Activated CD4-positive, CD25-positive, alpha-beta regulatory T cell (primary cell): ENCODE measurements at regions not wholly inside any gene's neighbourhood (a gene's known extent, or its start where the extent isn't known, plus 50 kb on each side); places are given as distances from the start of the nearest gene placed in this dataset.
"Not testable (repeated sequence)": the region's sequence is repeated elsewhere in the genome, so short reads cannot be mapped to it uniquely, and the experiment has no call there.

Experiments used
- DNase-seq, 4 experiments: peaks; one replicate each; lab custom pipeline; 2025; lab: John Stamatoyannopoulos, UW

DNA sequence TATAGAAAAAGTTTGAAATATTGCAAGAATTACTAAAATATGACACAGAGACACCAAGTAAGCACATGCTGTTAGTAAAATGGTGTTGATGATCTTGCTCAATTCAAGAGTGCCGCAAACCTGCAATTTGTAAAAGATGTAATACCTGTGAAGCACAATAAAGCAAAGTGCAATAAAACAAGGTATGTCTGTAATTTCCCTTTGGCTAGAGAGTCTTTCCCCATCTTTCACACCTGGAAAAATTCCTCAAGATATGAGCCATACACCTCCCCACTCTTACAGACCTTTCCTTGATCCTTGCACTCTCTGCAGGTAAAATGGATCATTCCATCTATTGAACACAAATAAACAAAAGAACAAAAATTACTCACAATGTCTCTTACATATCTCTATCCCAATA lies 597.8 kb downstream of the EFNA5 start:
- DNase-seq: no peak

DNA sequence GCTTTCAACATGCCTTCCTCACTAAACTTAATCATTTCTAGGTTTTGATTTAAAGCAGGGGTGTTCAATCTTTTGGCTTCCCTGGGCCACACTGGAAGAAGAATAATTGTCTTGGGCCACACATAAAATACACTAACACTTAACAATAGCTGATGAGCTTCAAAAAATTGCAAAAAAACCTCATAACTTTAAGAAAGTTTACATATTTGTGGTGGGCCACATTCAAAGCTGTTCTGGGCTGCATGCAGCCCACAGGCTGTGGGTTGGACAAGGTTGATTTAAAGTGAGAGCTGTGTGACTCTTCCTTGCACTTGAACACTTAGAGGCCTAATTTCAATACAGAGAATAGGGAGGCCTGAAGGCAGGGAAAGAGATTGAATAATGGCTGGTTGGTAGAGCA lies 598.3 kb downstream of the EFNA5 start:
- DNase-seq: no peak

DNA sequence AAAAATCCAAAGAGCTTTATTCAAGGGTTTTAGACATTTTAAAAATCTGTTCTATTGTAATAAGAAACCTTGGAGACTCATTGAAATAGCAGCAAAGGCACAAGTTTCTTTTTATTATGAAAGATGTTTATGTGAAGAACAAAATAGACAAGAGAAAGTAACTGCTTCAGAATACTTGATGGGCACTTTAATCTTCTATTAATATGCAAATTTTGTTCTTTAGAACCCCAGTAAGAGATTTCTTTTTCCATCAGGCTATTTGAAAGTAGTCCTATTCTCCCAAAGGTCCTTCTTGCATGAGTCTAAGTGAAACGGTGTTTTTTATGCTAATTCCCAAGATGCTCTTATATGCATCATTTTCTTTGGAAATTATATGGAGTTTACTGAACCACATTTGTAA lies 602.0 kb downstream of the EFNA5 start:
- DNase-seq: no peak

DNA sequence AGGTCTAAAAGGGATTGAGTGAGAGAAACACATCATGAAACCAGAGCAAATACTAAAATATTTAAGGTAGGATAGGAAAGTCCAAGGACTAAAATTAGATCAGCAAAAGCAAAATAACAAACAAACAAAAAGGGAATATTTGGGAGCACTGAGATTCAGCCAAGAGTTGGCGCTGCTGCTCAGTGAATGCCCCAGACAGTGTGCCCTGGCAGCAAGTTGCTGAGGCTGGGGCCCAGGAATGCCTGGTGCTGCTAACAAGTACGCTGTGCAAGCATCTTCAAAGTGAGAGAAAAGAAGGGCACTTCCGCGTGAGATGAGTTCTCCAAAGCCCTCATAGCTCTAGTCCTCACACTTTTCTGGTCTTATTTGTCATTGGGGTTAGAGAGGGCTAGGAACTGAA lies 603.3 kb downstream of the EFNA5 start:
- DNase-seq: no peak

DNA sequence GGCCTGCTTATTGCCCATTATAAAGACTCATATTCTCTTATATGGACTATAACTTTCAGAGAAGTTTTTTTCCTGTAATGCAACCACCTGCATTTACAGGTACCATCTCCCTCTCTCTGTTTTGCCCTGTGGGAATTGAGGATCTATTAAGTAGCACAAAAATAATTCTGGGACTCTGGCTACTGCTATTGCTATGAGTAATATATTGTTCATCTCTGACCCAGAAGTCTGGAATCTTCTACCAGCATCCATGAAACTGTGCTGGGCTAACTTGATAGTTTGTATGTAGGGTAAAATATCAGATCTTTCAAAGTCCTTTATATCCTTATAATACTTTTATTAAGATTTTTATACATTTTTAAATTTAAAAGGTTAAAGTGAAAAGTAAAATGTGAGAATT lies 607.2 kb downstream of the EFNA5 start:
- DNase-seq: no peak

DNA sequence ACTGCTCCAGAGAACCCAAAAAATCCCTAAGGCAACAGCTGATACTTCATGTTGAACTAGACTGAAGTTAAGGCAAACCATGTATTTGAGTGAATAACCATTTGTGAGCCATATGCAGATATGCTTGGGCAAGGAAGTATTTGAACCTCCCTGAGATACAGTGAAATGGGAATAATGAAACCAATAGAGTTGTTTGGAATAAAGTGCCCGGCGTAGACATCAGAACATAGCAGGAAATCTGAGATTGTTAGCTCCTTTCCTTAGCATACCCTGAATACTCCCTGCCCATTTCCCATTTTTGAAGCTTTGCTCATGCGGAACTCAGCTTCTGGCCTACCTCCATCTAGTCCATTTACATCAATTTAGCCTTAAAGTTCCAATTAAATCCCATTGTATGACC lies 611.9 kb downstream of the EFNA5 start:
- no peak for DNase-seq

DNA sequence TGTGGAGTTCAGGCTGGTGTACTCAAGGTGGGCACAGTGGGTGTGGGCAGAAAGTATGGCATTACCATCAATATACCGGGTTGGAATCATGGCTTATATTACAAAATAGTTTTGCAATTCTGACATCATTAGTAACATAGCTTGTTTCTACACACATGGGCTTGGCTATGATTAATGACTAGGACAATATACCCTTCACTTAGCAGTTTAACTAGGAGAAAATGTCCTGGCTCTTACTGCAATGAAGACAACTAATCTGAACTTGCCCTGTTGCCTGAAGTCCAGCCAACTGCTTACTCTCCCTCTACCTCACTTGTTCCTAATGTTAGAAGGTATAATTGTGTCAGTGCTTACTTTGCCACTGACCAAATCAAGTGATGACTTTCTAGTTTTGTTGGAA lies 612.5 kb downstream of the EFNA5 start:
- no peak for DNase-seq

DNA sequence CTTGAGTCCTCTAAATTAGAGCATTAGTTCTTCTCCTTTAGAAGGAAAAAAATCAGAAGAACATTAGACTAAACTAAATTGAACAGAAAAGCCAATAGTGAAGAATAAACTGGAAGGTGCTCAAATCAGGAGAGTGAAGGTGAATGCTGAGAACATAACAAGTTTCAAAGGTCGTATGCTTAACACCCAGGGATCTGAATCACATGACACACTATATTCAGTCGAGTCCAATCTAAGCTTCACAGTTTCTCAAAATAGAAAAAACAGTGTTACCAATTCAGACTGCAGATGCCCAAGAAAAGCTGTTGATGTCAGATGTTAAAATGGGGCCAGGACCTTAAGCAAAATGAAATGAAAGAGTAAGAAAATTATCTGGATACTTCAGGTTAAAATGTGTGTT lies 614.5 kb downstream of the EFNA5 start:
- no peak for DNase-seq

DNA sequence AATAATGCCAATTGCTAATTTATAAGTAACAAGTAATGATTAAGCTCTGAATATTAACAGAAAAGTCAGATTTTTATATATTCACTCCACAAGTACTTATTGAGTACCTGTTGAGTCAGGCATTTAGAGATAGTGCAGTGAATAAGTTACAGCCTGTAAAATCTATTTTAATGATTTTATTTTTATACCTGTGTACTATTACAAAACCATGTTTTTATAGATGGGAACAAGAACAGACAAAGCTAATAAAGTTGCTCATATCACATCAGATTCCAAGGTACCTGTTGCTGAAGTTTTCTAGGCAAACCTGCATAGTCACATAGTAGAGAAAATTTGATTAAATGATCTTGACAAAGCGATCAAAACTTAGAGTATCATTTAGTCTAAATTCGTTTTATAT lies 623.7 kb downstream of the EFNA5 start:
- no peak for DNase-seq

DNA sequence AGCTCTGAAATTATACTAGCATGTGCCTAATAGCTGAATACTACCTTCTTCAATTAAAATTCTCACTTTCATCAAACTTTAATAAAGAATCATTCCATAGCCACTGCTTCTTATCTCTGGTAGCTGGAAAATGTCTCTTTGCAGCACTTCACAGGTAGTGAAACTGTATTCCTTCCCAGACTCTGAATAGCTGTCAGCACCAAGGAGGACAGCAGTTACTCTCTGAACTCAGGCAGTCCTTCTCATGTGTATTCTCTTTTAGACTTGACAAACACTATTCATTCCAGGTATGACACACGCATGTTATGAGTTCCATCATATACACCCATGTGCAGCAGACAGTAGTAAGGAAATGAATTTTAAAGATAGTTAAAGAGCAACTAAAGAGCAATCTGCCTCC lies 627.1 kb downstream of the EFNA5 start:
- no peak for DNase-seq

DNA sequence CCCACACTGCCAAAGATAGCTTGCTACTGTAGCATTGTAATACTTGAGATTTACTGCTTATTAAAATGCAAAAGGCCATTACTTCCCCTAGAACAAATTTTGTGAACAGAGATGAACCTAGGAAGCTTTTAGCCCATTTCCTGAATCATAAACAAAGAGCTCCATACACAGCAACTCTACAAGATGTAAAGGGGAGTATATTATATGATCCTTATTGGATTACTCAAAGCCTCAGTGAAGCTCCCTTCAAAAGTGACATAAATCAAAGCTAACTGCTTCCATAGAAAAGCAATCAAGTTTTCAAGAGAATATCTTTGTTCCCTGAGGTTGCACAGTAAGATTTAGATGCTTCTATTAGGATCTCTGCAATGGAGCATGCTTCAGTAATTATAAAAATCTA lies 629.8 kb downstream of the EFNA5 start:
- no peak for DNase-seq

DNA sequence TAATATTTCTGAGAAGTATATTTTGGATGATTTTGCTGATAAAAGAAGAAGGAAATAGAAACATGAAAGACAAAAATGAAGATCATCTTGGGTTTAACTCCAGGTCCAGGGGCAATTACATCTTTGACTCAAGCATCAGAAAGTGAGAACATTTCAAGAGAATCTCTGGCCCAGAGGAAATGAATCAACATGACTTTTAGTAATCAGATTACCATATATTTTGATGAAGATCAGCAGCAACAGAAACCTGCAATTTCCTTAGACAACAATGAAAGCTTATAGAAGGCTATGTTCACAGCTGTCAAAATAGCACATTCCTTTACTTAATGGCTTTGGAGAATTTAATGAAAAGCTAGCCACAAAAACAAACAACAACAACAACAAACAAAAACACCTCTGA lies 638.1 kb downstream of the EFNA5 start:
- no peak for DNase-seq

DNA sequence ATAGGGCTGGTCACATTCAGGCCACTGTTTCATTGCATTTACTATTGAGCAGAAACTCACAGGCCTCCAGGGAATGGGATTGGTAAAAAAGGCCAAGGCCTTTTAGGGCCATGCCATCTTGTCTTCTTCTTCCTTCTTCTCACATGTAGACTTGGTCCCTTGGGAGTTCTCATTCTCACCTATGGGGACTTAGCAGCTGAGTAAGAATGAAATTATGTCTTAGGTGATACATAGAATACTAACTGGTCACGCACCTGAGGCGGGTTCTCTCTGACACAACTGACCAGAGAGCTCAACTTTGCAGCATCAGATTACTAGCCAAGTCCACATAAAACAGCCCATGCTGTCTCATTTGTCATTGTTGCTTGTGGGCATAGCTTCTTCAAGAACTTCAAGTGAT lies 641.8 kb downstream of the EFNA5 start:
- DNase-seq: no peak

DNA sequence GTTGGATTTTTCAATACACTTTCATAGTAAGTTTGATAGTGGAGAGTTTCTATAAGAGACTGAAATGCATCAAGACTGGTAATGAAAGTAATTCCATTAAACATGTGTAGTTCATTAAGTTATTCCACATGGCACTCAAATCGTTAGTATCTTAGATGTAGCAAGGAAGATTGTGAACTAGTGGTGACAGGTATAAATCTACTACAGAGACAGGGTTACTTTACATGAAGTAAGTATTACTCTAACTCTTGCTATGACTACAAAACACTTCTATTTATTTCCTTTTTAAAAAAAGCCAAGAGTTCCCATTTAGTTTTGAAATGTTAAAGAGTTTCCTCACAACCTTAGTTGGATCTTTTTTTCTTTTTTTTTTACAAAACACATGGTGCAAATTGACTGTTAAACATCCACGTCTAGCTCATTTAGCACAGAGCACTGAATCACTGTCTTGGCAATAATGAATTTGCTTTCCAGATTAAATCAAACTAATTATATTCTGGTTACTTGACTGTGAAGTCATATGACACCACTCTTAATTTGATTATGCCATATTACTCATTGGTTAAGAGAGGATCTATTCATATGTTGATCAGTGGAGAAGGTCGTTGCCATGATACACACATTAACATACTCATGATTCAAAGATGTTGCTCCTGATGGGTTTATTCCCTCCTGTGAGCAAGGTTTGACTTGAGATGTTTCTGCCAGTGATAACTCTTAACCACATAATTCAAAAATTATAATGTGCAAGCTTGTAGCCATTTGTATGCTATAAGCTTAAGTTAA lies 644.8 kb downstream of the EFNA5 start:
- DNase-seq: no peak

DNA sequence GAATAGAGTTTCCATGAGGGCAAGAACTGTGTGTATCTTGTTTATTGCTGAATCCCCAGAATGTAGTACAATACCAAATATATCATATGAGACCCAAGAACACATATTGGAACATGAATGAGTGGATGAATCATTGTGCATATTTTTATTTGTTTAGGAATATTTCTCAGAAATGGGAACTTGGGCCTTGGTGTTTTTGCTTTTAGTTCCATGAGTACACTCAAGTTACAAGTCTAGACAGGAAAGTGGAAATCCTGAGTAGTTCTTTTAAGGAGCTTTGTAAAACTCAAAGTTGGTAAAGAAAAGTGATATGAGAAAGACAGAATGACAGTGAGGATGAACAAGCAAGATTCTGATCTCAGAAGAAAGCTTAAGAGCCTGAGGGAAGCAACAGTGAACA lies 647.0 kb downstream of the EFNA5 start:
- DNase-seq: no peak

DNA sequence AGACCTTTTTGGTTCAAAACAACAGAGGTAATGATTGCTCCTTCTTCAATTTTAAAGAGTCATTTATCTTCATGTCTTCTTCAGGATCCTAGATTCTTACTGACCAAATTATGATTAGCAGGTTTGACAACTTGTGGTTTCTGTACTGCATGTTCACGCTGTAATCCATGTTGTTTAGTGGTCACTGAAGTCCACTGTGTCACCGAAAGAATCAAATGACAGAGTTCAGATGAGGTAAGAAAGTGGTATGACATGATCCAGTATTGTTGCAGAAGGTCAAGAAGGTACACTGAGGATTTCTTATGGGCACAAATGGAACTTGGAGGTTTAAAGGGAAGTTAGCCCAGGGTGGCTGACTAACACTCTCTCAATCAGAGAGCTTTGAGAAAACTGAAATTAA lies 649.2 kb downstream of the EFNA5 start:
- DNase-seq: no peak

DNA sequence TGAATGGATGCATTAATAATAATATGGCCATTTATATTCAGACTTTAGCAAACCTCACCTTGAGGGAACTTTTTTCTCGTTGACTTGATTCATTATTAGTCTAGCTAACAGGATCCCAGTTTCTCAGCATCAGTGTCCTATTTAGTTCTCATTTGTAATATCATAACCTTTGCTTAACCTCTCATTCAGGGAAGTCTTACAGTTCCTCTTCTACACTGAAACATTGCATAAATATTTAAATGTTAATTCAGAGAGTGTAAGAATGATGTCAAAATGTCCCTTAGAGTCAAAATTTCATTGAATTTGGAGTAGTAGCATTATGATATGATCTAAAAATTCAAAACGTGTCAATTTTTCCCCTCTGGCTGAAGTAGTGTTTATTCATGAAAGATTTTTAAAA lies 650.1 kb downstream of the EFNA5 start:
- no peak for DNase-seq

DNA sequence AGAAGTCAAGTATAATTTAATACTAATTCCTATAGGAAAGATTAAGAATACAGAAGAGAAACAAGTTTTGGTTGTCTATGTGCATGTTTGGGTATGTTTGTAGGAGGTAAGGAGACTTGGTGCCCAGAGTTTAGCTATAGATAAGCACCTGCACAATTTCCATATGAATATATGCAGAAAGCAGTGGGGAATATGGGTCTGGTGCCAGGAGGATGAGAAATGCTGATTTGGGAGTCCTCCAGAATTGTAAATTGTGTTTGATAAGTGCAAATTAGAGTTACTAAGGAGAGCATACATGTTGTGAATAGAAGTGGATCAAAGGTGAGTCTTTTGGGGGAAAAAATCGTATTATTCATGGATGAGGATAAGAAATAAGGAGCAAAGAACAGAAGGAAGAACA lies 653.1 kb downstream of the EFNA5 start:
- no peak for DNase-seq

DNA sequence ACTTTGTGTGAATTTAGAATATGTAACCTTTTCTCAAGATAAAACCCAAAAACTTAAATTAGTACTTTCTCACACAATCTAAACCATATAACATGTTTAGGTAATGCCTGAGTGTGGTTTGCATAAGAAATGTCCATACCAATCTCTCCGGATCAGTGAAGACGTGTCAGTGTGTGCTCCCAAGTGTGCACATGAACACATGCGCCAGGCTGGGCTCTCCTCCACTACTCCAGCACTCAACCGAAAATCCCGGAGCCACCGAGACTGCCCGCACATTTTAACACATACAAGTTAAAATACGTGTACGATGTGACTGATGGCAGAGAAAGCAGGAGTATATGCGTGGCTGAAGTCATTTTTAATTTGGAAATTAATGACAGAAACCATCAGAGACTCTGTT lies 658.4 kb downstream of the EFNA5 start:
- no peak for DNase-seq

DNA sequence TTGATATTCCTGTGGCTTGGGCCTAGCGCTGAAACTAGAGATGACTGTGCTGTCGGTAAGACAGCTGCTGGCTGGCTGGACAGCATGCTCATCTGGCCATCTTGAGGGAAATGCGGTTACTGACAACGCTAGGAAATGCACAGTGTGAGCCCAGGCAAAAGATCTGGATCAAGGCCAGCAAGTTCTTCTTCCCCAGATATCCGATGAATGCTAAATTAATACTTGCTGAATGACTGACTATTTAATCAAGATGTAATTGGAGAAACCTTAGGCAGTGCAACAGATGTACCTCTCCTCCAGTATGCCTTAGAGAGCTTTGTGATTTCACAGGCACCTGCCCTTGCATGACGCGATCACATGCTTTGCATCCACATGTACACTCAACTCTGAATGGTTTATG lies 659.1 kb downstream of the EFNA5 start:
- DNase-seq: no peak

DNA sequence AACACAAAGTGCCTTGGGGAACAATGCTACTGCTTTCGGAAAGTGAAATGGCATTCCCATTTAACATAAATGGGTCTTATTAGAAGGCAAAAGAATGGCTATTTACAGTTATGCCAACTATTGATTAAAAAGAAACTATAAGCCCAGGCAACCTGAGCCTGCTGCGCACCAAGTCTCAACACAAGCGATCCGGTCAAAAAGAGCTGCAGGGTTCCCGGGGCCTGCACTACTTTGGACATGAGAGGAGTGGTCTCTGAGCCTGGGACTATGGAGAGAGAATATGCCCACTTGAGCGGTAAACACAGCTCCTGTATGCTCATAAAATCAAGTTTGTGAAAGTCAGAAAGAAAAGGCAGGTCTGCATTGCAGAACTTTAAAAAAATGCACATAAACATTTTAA lies 660.7 kb downstream of the EFNA5 start:
- DNase-seq: no peak

DNA sequence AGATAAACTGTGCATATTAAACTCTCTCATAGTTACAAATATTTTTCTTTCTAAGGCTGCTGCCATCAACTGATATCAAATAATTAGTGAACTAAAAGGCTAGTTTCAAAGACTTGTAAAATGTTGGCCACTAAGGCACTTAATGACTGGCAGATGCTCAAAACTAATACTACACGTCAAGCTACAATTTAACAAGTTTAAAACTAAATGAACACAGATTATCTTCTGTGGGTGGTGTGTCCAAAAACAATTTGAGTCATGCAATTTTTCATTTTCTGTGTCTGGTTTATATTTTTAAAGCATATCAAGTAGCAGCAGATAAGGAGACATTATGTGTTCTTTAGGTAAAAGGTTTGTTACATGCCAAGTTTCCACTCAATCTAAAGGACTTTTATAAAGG lies 665.1 kb downstream of the EFNA5 start:
- no peak for DNase-seq

DNA sequence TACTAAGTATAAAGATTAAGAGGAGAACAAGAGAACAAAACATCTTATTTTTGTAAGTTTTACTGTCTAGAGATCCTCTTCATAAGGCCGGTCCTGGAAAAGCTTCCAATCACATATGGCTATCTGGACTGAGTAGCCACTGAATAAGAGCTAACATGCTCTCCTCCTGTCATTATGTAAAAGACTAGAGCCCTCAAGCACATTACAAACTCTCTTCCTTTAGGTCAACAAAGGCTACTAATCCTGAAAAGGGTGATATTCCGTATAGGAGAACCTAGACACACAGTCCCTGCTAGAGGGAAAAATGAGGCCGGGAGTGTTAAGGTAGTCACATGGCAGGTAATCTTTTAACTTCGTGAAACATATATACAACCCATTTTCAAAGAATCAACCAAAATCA lies 665.6 kb downstream of the EFNA5 start:
- DNase-seq: no peak

DNA sequence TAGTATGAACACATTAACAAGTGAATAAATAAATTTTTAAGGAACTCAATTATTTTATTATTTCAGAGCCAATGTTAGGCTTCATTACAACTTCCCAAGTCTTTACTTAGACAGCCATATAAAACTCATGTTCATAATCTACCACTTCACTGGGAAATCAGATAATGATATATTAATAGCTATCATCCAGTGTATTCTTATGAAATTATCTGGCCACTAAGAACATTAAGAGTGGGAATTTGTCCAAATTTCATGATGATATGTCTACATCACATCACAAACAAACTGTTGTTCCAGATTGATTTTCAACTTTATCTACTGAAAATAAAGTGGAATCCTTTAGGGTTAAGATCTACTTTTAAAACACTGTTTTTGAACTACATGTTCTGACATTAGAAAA lies 668.6 kb downstream of the EFNA5 start:
- DNase-seq: no peak

DNA sequence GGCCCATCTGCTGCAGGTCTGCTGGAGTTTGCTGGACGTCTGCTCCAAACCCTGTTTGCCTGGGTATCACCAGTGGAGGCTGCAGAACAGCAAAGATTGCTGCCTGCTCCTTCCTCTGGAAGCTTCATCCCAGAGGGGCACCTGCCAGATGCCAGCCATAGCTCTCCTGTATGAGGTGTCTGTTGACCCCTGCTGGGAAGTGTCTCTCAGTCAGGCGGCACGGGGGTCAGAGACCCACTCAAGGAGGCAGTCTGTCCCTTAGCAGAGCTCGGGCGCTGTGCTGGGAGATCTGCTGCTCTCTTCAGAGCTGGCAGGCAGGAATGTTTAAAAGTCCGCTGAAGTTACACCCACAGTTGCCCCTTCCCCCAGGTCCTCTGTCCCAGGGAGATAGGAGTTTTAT lies 671.2 kb downstream of the EFNA5 start:
- DNase-seq: not testable (repeated sequence)
